ENCODE measurements at regions not wholly inside any gene's neighbourhood (a gene's known extent, or its start where the extent isn't known, plus 50 kb on each side); places are given as distances from the start of the nearest gene placed in this dataset.
"Not testable (repeated sequence)": the region's sequence is repeated elsewhere in the genome, so short reads cannot be mapped to it uniquely, and the experiment has no call there.

- TF ChIP-seq POLR2A, CTCF (IDR thresholded peaks at IDR 0.05): not testable (repeated sequence)
Measured at GRCh38 chr15:30721529-30721928, 95.6 kb downstream of the ARHGAP11B start.
